MM.1S (cell line): ENCODE measurements at regions not wholly inside any gene's neighbourhood (a gene's known extent, or its start where the extent isn't known, plus 50 kb on each side); places are given as distances from the start of the nearest gene placed in this dataset.

Experiments used
- DNase-seq: peaks from one replicate; pipeline ENCODE4 v3.0.0-alpha.2; 2015
- H2AFZ ChIP-seq: fragments of 300-600 bp; sonication (generic); 2 replicates; pipeline ENCODE4 v1.6.0; 2016; ENCODE audit warnings: antibody characterized with exemption, low read length
- H3F3A ChIP-seq: fragments of 300-600 bp; sonication (generic); 2 replicates; pipeline ENCODE4 v1.6.1; 2016; ENCODE audit warnings: mild to moderate bottlenecking, antibody characterized with exemption, low read length, moderate library complexity, mixed read lengths; ENCODE audit not compliant: insufficient read depth
- H3K27ac ChIP-seq: fragments of 300-600 bp; sonication (generic); 2 replicates; pipeline ENCODE4 v1.5.1; 2016; ENCODE audit warnings: mild to moderate bottlenecking, low read length
- H3K27me3 ChIP-seq: fragments of 300-600 bp; sonication (generic); replicated peaks from 2 replicates; pipeline ENCODE4 v1.6.0; 2016; ENCODE audit warnings: low read length; ENCODE audit not compliant: insufficient read depth
- H3K36me3 ChIP-seq: fragments of 300-600 bp; sonication (generic); replicated peaks from 2 replicates; pipeline ENCODE4 v1.6.1; 2016; ENCODE audit warnings: mild to moderate bottlenecking, low read length, mixed read lengths; ENCODE audit not compliant: insufficient read depth
- H3K4me1 ChIP-seq: fragments of 300-600 bp; sonication (generic); 2 replicates; pipeline ENCODE4 v1.6.1; 2016; ENCODE audit warnings: low read length, mixed read lengths
- H3K4me2 ChIP-seq: fragments of 300-600 bp; sonication (generic); 2 replicates; pipeline ENCODE4 v1.6.0; 2016; ENCODE audit warnings: low read depth, low read length
- H3K4me3 ChIP-seq: fragments of 300-600 bp; sonication (generic); 2 replicates; pipeline ENCODE4 v1.5.1; 2016; ENCODE audit warnings: low read length, mixed read lengths
- H3K79me2 ChIP-seq: fragments of 300-600 bp; sonication (generic); 2 replicates; pipeline ENCODE4 v1.6.1; 2016; ENCODE audit warnings: mixed run types, low read length, mixed read lengths
- H3K9ac ChIP-seq: fragments of 300-600 bp; sonication (generic); 2 replicates; pipeline ENCODE4 v1.6.1; 2016; ENCODE audit warnings: low read length, mixed read lengths
- H3K9me2 ChIP-seq: fragments of 300-600 bp; sonication (generic); replicated peaks from 2 replicates; pipeline ENCODE4 v1.6.1; 2016; ENCODE audit warnings: mild to moderate bottlenecking, low read length, mixed read lengths; ENCODE audit not compliant: insufficient read depth
- H3K9me3 ChIP-seq: fragments of 300-600 bp; sonication (generic); replicated peaks from 2 replicates; pipeline ENCODE4 v1.6.1; 2016; ENCODE audit warnings: mild to moderate bottlenecking, low read length, mixed read lengths; ENCODE audit not compliant: insufficient read depth
- H4K20me1 ChIP-seq: fragments of 300-600 bp; sonication (generic); 2 replicates; pipeline ENCODE4 v1.6.1; 2016; ENCODE audit warnings: mild to moderate bottlenecking, low read length, moderate library complexity, mixed read lengths; ENCODE audit not compliant: insufficient read depth
- EZH2 ChIP-seq: fragments of 300-600 bp; sonication (generic); optimal IDR thresholded peaks from 2 replicates; pipeline ENCODE3; 2017; ENCODE audit warnings: low read depth, mild to moderate bottlenecking, antibody characterized with exemption, low read length, mixed read lengths
- EZH2phosphoT487 ChIP-seq: fragments of 300-600 bp; sonication (generic); IDR thresholded peaks from 2 replicates; pipeline ENCODE4 v1.6.1; 2018; ENCODE audit warnings: antibody characterized with exemption, low read length
- TF ChIP-seq, protein P1 (sequence below): fragments of 300-600 bp; sonication (generic); IDR thresholded peaks from 2 replicates; pipeline ENCODE4 v1.5.1; 2016; ENCODE audit warnings: antibody characterized with exemption, low read length, mixed read lengths

GRCh38 chr5:176181271-176181855 lies 56.9 kb upstream of the SIMC1 start:
- H3K27me3 ChIP-seq: no peaks in the 10 kb centered on the region
- no peaks in the 10 kb centered on the region for H3K36me3 ChIP-seq
- peaks cover 9% of the 10 kb centered on the region for H3F3A ChIP-seq
- H3K27ac ChIP-seq: no peak overlapping the region
- no peaks in the 10 kb centered on the region for H3K9me2 ChIP-seq
- H4K20me1 ChIP-seq: no peaks in the 10 kb centered on the region
- H3K9ac ChIP-seq: no peak overlapping the region
- H3K79me2 ChIP-seq: no peaks in the 10 kb centered on the region
- TF ChIP-seq, protein P1, sequence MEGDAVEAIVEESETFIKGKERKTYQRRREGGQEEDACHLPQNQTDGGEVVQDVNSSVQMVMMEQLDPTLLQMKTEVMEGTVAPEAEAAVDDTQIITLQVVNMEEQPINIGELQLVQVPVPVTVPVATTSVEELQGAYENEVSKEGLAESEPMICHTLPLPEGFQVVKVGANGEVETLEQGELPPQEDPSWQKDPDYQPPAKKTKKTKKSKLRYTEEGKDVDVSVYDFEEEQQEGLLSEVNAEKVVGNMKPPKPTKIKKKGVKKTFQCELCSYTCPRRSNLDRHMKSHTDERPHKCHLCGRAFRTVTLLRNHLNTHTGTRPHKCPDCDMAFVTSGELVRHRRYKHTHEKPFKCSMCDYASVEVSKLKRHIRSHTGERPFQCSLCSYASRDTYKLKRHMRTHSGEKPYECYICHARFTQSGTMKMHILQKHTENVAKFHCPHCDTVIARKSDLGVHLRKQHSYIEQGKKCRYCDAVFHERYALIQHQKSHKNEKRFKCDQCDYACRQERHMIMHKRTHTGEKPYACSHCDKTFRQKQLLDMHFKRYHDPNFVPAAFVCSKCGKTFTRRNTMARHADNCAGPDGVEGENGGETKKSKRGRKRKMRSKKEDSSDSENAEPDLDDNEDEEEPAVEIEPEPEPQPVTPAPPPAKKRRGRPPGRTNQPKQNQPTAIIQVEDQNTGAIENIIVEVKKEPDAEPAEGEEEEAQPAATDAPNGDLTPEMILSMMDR: no peak
- TF ChIP-seq EZH2phosphoT487 (no peak), EZH2 (no peak)
- H3K4me1 ChIP-seq: peaks cover 13% of the 10 kb centered on the region
- no peak overlapping the region for H3K4me2 ChIP-seq
- DNase-seq: no peak
- no peak overlapping the region for H2AFZ ChIP-seq
- no peaks in the 10 kb centered on the region for H3K9me3 ChIP-seq
- no peak overlapping the region for H3K4me3 ChIP-seq

GRCh38 chr5:176183321-176184074 lies 54.7 kb upstream of the SIMC1 start:
- no peak overlapping the region for H2AFZ ChIP-seq
- H3K36me3 ChIP-seq: no peaks in the 10 kb centered on the region
- no peaks in the 10 kb centered on the region for H3K9me2 ChIP-seq
- no peaks in the 10 kb centered on the region for H3K27me3 ChIP-seq
- H3K79me2 ChIP-seq: no peaks in the 10 kb centered on the region
- H3K27ac ChIP-seq: no peak overlapping the region
- H3K9me3 ChIP-seq: no peaks in the 10 kb centered on the region
- no peak overlapping the region for H3K4me3 ChIP-seq
- H4K20me1 ChIP-seq: no peaks in the 10 kb centered on the region
- no peak for DNase-seq
- TF ChIP-seq EZH2: no peak
- TF ChIP-seq EZH2phosphoT487: no peak
- TF ChIP-seq, protein P1: no peak
- H3F3A ChIP-seq: no peaks in the 10 kb centered on the region
- no peak overlapping the region for H3K4me2 ChIP-seq
- H3K4me1 ChIP-seq: no peaks in the 10 kb centered on the region
- no peak overlapping the region for H3K9ac ChIP-seq

DNA sequence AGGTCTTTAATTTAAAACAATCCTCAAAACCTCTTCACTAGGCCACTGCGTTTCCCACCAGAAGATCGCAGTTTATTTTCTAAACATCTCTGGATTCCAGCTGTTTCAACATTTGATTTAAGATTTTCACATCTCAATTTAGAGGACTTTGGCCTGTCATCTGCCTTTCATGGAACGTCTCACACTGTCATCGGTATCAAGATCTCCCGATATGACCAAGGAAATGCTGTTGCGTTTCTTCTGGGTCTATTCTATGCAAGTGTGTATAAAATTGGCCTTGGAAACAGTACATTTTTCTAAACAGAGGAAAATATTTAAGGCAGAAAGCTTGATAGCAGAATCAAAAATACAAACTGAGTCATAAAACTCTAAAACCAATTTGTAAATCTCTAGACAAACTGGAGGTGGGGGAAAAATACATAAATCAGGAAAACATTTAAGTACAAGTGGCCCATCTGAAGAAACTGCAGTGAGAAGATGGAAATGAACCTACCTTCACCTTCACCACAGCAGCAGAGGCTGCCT lies 53.6 kb upstream of the SIMC1 start:
- TF ChIP-seq, protein P1: no peak
- no peak for TF ChIP-seq EZH2phosphoT487
- no peak for TF ChIP-seq EZH2
- Histone ChIP-seq H3K9ac (no peak overlapping the region), H2AFZ (no peak overlapping the region), H3K4me1 (no peaks in the 10 kb centered on the region), H3K27me3 (no peaks in the 10 kb centered on the region), H3K9me3 (no peaks in the 10 kb centered on the region), H3F3A (no peaks in the 10 kb centered on the region), H4K20me1 (no peaks in the 10 kb centered on the region), H3K4me3 (no peak overlapping the region), H3K9me2 (no peaks in the 10 kb centered on the region), H3K79me2 (no peaks in the 10 kb centered on the region), H3K36me3 (no peaks in the 10 kb centered on the region), H3K4me2 (no peak overlapping the region), H3K27ac (no peak overlapping the region)
- DNase-seq: no peak
